Caco-2 (cell line): ENCODE measurements at regions not wholly inside any gene's neighbourhood (a gene's known extent, or its start where the extent isn't known, plus 50 kb on each side); places are given as distances from the start of the nearest gene placed in this dataset.

Experiments used
- BruUV-seq: library from RNA; stranded (reverse); fragments of 400-500 nt; replicated peaks from 2 replicates; lab custom pipeline; 2021; lab: Mats Ljungman, UMichigan
- CTCF ChIA-PET: fragments of 300-600 bp; sonication (Branson Sonifier 250); formaldehyde crosslinking; loops from one replicate; lab custom pipeline; 2022; ENCODE audit warnings: antibody characterized with exemption; lab: Charles Lee
- POLR2A ChIA-PET: fragments of 300-600 bp; sonication (Branson Sonifier 250); formaldehyde crosslinking; loops from one replicate; lab custom pipeline; 2022; ENCODE audit warnings: antibody characterized with exemption; lab: Charles Lee
- DNase-seq, 2 experiments: peaks; one replicate each; pipeline versions ENCODE4 v3.0.0 to v3.0.0-alpha.2; 2020 to 2022
- H3K27me3 ChIP-seq: replicated peaks from 2 replicates; pipeline ENCODE4 v1.6.0; 2011; ENCODE audit warnings: low read length; ENCODE audit not compliant: control insufficient read depth, insufficient read depth
- H3K36me3 ChIP-seq: 2 replicates; pipeline ENCODE4 v1.5.1; 2011; ENCODE audit warnings: low read length; ENCODE audit not compliant: control insufficient read depth, insufficient read depth
- H3K4me1 ChIP-seq: fragments of 250-450 bp; sonication (Bioruptor Pico); 2 replicates; pipeline ENCODE4 v1.5.1; 2020; ENCODE audit warnings: mild to moderate bottlenecking
- H3K4me3 ChIP-seq: 2 replicates; pipeline ENCODE4 v1.5.1; 2011; ENCODE audit warnings: low read depth, mild to moderate bottlenecking, control low read depth, low read length
- H3K9me3 ChIP-seq: fragments of 250-450 bp; sonication (Bioruptor Pico); 2 replicates; pipeline ENCODE4 v1.5.1; 2020; ENCODE audit warnings: mild to moderate bottlenecking, moderate library complexity
- H3K27ac Mint-ChIP-seq: one replicate; pipeline ENCODE4 v1.8.0; 2022; ENCODE audit warnings: mixed read lengths; ENCODE audit not compliant: unreplicated experiment
- H3K27me3 Mint-ChIP-seq: one replicate; pipeline ENCODE4 v1.8.0; 2022; ENCODE audit warnings: mixed read lengths; ENCODE audit not compliant: insufficient read depth, unreplicated experiment
- H3K36me3 Mint-ChIP-seq: one replicate; pipeline ENCODE4 v1.8.0; 2022; ENCODE audit warnings: mild to moderate bottlenecking, mixed read lengths; ENCODE audit not compliant: insufficient read depth, unreplicated experiment
- H3K4me1 Mint-ChIP-seq: one replicate; pipeline ENCODE4 v1.8.0; 2022; ENCODE audit warnings: low read depth, mixed read lengths; ENCODE audit not compliant: unreplicated experiment
- H3K4me3 Mint-ChIP-seq: one replicate; pipeline ENCODE4 v1.8.0; 2022; ENCODE audit warnings: mild to moderate bottlenecking, moderate library complexity, mixed read lengths; ENCODE audit not compliant: unreplicated experiment
- H3K9me3 Mint-ChIP-seq: one replicate; pipeline ENCODE4 v1.8.0; 2022; ENCODE audit warnings: mixed read lengths; ENCODE audit not compliant: unreplicated experiment
- intact Hi-C: fragments of 100-400 bp; cut with micrococcal nuclease; formaldehyde crosslinking; loops from one replicate; pipeline ENCODE4 v1.10.0; 2022; ENCODE audit not compliant: unreplicated experiment
- TF ChIP-seq, protein P1 (sequence below), 2 experiments: fragments of 200-600 bp in 1 of 2; IDR thresholded peaks; 1 replicate in 1 of 2; 2 replicates in 1 of 2; pipeline versions ENCODE4 v1.5.1 to v1.8.0; 2011 to 2022; ENCODE audit warnings: antibody characterized with exemption in 1 of 2, control low read depth in 1 of 2, inconsistent platforms in 1 of 2, low read depth in 1 of 2, low read length in 1 of 2, mild to moderate bottlenecking in 1 of 2, moderate library complexity in 1 of 2; ENCODE audit not compliant: insufficient read depth in 1 of 2, severe bottlenecking in 1 of 2, unreplicated experiment in 1 of 2

DNA sequence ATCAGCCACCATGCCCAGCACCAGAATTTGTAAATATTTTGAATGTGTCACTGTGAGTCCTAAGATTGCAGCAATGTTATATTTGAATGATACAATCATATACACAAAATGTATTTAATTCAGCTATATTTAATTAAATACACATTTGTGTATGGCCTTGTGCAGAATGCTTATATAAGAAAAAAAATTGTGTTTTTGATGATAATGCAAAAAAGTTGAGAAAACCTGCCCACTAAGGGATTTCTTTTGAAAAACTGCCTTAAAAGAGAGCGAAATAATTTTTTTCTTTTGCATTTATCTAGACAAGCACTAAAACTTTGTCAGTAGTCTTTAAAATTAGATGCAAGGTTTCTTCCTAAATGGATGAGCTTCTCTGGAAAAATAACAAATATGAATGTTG lies 68.1 kb upstream of the OTUD4 start:
- intact Hi-C loops: no loop called here
- DNase-seq: no peak
- Mint-ChIP-seq H3K36me3 (no peaks in the 10 kb centered on the region), H3K27ac (no peak overlapping the region), H3K4me1 (no peaks in the 10 kb centered on the region), H3K4me3 (no peak overlapping the region), H3K27me3 (peaks cover 18% of the 10 kb centered on the region), H3K9me3 (no peaks in the 10 kb centered on the region)
- no peaks in the 10 kb centered on the region for H3K27me3 ChIP-seq
- no peaks in the 10 kb centered on the region for H3K9me3 ChIP-seq
- no peak overlapping the region for H3K4me3 ChIP-seq
- ChIA-PET CTCF (no interaction called here), POLR2A (no interaction called here)
- no peaks in the 10 kb centered on the region for H3K4me1 ChIP-seq
- TF ChIP-seq, protein P1, sequence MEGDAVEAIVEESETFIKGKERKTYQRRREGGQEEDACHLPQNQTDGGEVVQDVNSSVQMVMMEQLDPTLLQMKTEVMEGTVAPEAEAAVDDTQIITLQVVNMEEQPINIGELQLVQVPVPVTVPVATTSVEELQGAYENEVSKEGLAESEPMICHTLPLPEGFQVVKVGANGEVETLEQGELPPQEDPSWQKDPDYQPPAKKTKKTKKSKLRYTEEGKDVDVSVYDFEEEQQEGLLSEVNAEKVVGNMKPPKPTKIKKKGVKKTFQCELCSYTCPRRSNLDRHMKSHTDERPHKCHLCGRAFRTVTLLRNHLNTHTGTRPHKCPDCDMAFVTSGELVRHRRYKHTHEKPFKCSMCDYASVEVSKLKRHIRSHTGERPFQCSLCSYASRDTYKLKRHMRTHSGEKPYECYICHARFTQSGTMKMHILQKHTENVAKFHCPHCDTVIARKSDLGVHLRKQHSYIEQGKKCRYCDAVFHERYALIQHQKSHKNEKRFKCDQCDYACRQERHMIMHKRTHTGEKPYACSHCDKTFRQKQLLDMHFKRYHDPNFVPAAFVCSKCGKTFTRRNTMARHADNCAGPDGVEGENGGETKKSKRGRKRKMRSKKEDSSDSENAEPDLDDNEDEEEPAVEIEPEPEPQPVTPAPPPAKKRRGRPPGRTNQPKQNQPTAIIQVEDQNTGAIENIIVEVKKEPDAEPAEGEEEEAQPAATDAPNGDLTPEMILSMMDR (IDR thresholded peaks at IDR 0.05; ENCODE audit: insufficient read depth in 1 of 2, low read depth in 1 of 2, low read length in 1 of 2, severe bottlenecking in 1 of 2, unreplicated experiment in 1 of 2): no peak
- H3K36me3 ChIP-seq: no peaks in the 10 kb centered on the region
- no TSS peak for BruUV-seq

DNA sequence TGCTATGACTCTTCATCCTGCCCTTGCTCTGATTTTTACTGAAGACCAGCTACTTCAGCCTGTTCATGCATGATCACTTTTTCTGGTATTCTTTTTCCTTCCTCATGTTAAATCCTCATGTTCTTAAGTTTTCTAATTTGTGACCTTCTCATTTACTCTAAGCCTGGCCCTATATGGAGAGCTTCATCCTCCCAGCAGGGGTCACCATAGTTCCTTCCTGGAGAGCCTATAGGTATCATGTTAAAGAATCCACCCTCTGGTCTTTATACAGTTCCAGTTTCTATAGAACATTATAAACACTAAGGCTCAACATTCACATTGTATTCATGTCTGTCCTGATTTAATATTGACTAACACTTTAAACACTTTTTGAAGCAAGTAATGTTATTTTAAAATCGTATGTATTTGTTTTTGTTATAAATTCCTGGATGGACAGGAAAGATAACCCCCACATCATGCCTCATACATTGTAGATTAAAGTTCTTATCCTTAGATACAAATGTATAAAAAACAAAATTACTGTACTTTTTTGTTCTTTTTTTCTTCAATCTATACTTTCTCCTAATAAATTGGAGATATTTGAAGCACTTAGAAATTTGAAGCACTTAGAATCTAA lies 53.8 kb upstream of the OTUD4 start:
- DNase-seq: peak; percentile 52 to 67
- Histone ChIP-seq H3K9me3 (no peaks in the 10 kb centered on the region), H3K4me1 (no peaks in the 10 kb centered on the region), H3K36me3 (no peaks in the 10 kb centered on the region), H3K4me3 (no peak overlapping the region), H3K27me3 (no peaks in the 10 kb centered on the region)
- intact Hi-C loops: loop anchor here (1.0 to 5.0 kb wide), 5 partner anchors 77 to 383 kb away; no protein-coding TSS in a partner anchor
- TF ChIP-seq, protein P1 (IDR thresholded peaks at IDR 0.05; ENCODE audit: insufficient read depth in 1 of 2, low read depth in 1 of 2, low read length in 1 of 2, severe bottlenecking in 1 of 2, unreplicated experiment in 1 of 2): peak; percentile 73 to 82
- ChIA-PET POLR2A (interaction anchor here (0.7 kb wide), 1 partner anchor 1292 kb away, joined by 5 read pairs; no protein-coding TSS in a partner anchor), CTCF (interaction anchor here (0.6 to 1.2 kb wide), 7 partner anchors 88 to 1025 kb away, joined by 3 to 12 read pairs (median 4); no protein-coding TSS in a partner anchor)
- Mint-ChIP-seq H3K4me1 (no peaks in the 10 kb centered on the region), H3K9me3 (no peaks in the 10 kb centered on the region), H3K27ac (no peak overlapping the region), H3K36me3 (no peaks in the 10 kb centered on the region), H3K4me3 (no peak overlapping the region), H3K27me3 (peaks cover 6% of the 10 kb centered on the region)
- BruUV-seq: no TSS peak

DNA sequence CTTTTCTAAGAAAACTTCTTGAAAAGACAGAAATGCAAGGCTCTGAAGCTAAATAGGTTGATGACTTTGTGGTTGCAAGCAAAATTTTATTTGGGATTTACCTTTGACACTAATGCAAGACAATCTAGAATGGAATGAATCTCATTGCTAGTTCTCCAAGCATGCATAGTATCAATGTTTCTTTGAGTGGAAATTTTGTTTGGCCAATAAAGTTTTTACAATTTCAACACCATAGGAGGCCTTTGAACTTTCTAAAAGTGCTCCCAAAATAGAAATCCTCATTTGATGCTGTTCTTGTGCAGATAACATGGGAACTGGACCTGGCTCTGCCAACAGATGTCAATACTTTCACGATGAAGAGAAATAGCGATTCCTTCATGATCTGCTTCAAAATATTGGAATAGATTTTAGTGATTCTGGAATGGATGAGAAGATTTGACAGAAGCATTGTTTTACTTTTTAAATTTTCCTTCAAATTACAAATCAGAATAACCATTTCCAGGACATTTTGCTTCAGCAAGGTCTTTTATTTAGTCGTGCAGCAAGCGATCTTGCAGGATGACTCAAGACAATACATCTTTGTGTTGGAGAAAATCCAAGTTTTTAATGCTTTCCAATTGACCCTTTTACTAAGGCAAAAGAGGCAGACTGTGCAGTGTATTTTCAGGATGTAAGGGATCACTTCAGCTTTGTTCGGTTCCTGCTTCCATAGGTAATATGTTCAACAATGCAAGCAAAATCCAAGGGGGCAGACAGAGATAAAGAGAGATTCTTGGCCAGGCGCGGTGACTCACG lies 51.7 kb upstream of the OTUD4 start:
- Histone ChIP-seq H3K9me3 (no peaks in the 10 kb centered on the region), H3K36me3 (no peaks in the 10 kb centered on the region), H3K27me3 (no peaks in the 10 kb centered on the region), H3K4me3 (no peak overlapping the region), H3K4me1 (no peaks in the 10 kb centered on the region)
- Mint-ChIP-seq H3K27ac (no peak overlapping the region), H3K9me3 (no peaks in the 10 kb centered on the region), H3K27me3 (peaks cover 6% of the 10 kb centered on the region), H3K4me1 (no peaks in the 10 kb centered on the region), H3K4me3 (no peak overlapping the region), H3K36me3 (no peaks in the 10 kb centered on the region)
- DNase-seq: no peak
- ChIA-PET CTCF (no interaction called here), POLR2A (no interaction called here)
- no TSS peak for BruUV-seq
- TF ChIP-seq, protein P1 (IDR thresholded peaks at IDR 0.05; ENCODE audit: insufficient read depth in 1 of 2, low read depth in 1 of 2, low read length in 1 of 2, severe bottlenecking in 1 of 2, unreplicated experiment in 1 of 2): no peak
- intact Hi-C loops: loop anchor here (5.0 kb wide), 1 partner anchor 75 kb away; no protein-coding TSS in a partner anchor
